ENCODE measurements at regions not wholly inside any gene's neighbourhood (a gene's known extent, or its start where the extent isn't known, plus 50 kb on each side); places are given as distances from the start of the nearest gene placed in this dataset.

- Mint-ChIP-seq H3K4me3 (no peak overlapping the region), H3K27me3 (ENCODE audit: insufficient read depth, low read depth, poor library complexity) (no peaks in the 10 kb centered on the region), H3K4me1 (no peaks in the 10 kb centered on the region), H3K9me3 (no peaks in the 10 kb centered on the region), H3K36me3 (ENCODE audit: low read depth) (no peaks in the 10 kb centered on the region), H3K27ac (no peak overlapping the region)
- Histone ChIP-seq H3F3A (replicated peaks; ENCODE audit: low read depth) (no peaks in the 10 kb centered on the region), H3K4me3 (no peak overlapping the region), H3K9me2 (ENCODE audit: insufficient read depth) (no peaks in the 10 kb centered on the region), H3K27ac (ENCODE audit: low read depth) (no peak overlapping the region), H2AFZ (no peak overlapping the region), H3K36me3 (ENCODE audit: insufficient read depth) (no peaks in the 10 kb centered on the region), H3K27me3 (ENCODE audit: insufficient read depth) (no peaks in the 10 kb centered on the region), H3K4me1 (ENCODE audit: insufficient read depth) (no peaks in the 10 kb centered on the region), H3K4me2 (no peak overlapping the region), H3K79me2 (replicated peaks; ENCODE audit: insufficient read depth) (no peaks in the 10 kb centered on the region), H4K20me1 (replicated peaks; ENCODE audit: insufficient read depth) (no peaks in the 10 kb centered on the region)
- no peak for DNase-seq (ENCODE audit: low spot score)
- TF ChIP-seq REST (IDR thresholded peaks at IDR 0.05; ENCODE audit: unreplicated experiment) (no peak), ZNF462 (CRISPR knock-in tag; IDR thresholded peaks at IDR 0.05) (no peak), ETS1 (IDR thresholded peaks at IDR 0.05) (no peak), STAT1 (IDR thresholded peaks at IDR 0.05; ENCODE audit: unreplicated experiment) (no peak), NANOG (IDR thresholded peaks at IDR 0.05; ENCODE audit: borderline replicate concordance) (no peak), CREB1 (CRISPR knock-in tag; IDR thresholded peaks at IDR 0.05; ENCODE audit: low read depth) (no peak), EZH2phosphoT487 (IDR thresholded peaks at IDR 0.05; ENCODE audit: unreplicated experiment) (no peak), CTCF (conservative IDR thresholded peaks at IDR 0.05; ENCODE audit: low read depth in 2 of 2) (no peak)
- no peak for ATAC-seq
Measured at GRCh38 chr7:156022483-156023459, 210.5 kb upstream of the SHH start.

All from GM23338 (cell line).